GM12892 (cell line): ENCODE measurements at regions not wholly inside any gene's neighbourhood (a gene's known extent, or its start where the extent isn't known, plus 50 kb on each side); places are given as distances from the start of the nearest gene placed in this dataset.

ENCODE experiments used
- POLR2A ChIP-seq: IDR thresholded peaks from 2 replicates; pipeline ENCODE4 v1.6.1; 2011; ENCODE audit warnings: low read depth, low read length, control low read depth
- TAF1 ChIP-seq: IDR thresholded peaks from 2 replicates; pipeline ENCODE4 v1.6.1; 2011; ENCODE audit warnings: low read depth, mild to moderate bottlenecking, control low read depth, low read length, borderline replicate concordance

GRCh38 chr1:178572604-178573003 lies 59.7 kb downstream of the TEX35 start:
- no peak for TF ChIP-seq TAF1
- TF ChIP-seq POLR2A, result no peak
